ENCODE measurements at regions not wholly inside any gene's neighbourhood (a gene's known extent, or its start where the extent isn't known, plus 50 kb on each side); places are given as distances from the start of the nearest gene placed in this dataset.

DNA sequence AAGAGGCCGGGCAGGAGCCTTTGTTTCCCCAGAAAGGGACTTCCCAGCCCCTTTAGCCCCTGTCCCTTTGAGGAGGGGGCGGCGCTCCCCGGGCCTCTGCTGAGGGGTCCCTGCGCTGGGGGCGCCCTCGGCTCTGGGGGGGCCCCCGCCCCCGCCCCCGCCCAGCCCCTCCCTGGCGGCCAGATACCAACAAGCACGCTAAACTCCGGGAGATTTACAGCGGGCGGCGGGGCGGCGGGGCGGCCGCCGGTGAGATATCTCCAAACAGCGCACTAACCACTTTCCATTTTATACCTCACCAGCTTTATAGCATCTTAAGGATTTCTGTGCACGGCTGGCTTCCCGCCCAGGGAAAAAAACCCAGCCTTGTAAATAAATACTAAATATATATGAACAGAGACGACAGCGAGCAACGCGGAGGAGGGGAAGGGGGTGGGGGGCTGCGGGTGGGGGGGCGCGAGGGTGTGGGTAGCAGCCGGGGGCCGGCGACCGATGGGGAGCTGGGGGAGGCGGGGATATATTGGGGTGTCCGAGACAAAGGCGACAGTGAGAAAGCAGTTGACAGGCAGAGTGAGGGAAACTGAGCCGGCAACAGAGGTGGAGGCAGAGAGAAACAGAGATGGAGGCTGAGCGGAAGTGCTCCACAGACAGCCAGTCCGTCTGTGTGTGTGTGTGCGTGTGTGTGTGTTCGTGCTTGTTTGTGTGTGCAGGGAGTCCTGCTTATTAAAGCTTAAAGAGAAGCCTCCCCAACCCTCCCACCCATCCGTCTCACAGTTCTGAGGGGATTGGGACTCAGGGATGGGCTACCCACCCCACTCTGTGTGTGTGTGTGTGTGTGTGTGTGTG, 85.8 kb downstream of the HIF1AN start:
- no peak for ATAC-seq (ENCODE audit: low read depth)
- ChIA-PET POLR2A (no interaction called here), CTCF (no interaction called here)
- intact Hi-C loops (cut with micrococcal nuclease): no loop called here
- no peak overlapping the region for H3K27ac ChIP-seq (ENCODE audit: low read length in 2 of 2)
- H3K4me1 ChIP-seq (ENCODE audit: control insufficient read depth in 2 of 2, insufficient read depth in 2 of 2, low read length in 2 of 2): no peaks in the 10 kb centered on the region
- H3K4me3 ChIP-seq (ENCODE audit: control extremely low read depth in 1 of 5, extremely low read depth in 1 of 5, insufficient read depth in 1 of 5, low read depth in 2 of 5, low read length in 4 of 5): no peak overlapping the region
- H2AFZ ChIP-seq (ENCODE audit: insufficient read depth, low read depth, low read length, poor library complexity, severe bottlenecking): no peak overlapping the region
- TF ChIP-seq EZH2 (IDR thresholded peaks at IDR 0.05; ENCODE audit: borderline replicate concordance, insufficient read depth, low read depth, low read length, poor library complexity, severe bottlenecking): no peak
- TF ChIP-seq, protein P1, sequence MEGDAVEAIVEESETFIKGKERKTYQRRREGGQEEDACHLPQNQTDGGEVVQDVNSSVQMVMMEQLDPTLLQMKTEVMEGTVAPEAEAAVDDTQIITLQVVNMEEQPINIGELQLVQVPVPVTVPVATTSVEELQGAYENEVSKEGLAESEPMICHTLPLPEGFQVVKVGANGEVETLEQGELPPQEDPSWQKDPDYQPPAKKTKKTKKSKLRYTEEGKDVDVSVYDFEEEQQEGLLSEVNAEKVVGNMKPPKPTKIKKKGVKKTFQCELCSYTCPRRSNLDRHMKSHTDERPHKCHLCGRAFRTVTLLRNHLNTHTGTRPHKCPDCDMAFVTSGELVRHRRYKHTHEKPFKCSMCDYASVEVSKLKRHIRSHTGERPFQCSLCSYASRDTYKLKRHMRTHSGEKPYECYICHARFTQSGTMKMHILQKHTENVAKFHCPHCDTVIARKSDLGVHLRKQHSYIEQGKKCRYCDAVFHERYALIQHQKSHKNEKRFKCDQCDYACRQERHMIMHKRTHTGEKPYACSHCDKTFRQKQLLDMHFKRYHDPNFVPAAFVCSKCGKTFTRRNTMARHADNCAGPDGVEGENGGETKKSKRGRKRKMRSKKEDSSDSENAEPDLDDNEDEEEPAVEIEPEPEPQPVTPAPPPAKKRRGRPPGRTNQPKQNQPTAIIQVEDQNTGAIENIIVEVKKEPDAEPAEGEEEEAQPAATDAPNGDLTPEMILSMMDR (IDR thresholded peaks at IDR 0.05): no peak
- Mint-ChIP-seq H3K27me3 (peaks cover 64% of the 10 kb centered on the region), H3K27ac (no peak overlapping the region), H3K9me3 (ENCODE audit: insufficient read depth) (no peaks in the 10 kb centered on the region), H3K4me1 (no peaks in the 10 kb centered on the region), H3K4me3 (no peak overlapping the region)
- peaks cover 0 to 42% (median 9%) of the 10 kb centered on the region in 4 experiments for H3K27me3 ChIP-seq (replicated peaks in 1 of 4; ENCODE audit: control extremely low read depth in 1 of 4, control insufficient read depth in 3 of 4, insufficient read depth in 4 of 4, low read length in 3 of 4)
- no peaks in the 10 kb centered on the region for H3K36me3 ChIP-seq (replicated peaks in 1 of 2; ENCODE audit: control extremely low read depth in 1 of 2, control insufficient read depth in 1 of 2, extremely low read depth in 1 of 2, insufficient read depth in 2 of 2, low read length in 1 of 2)
- no peak overlapping the region for H3K9ac ChIP-seq (ENCODE audit: low read length)
- H3K79me2 ChIP-seq (ENCODE audit: control insufficient read depth, insufficient read depth, low read length): no peaks in the 10 kb centered on the region
- WGBS (ENCODE audit: insufficient coverage): 41% methylated on average over 8 of the region's 44 CpGs
- no peaks in the 10 kb centered on the region for H4K20me1 ChIP-seq (ENCODE audit: control insufficient read depth, insufficient read depth, low read length, poor library complexity, severe bottlenecking)
- DNase-seq: no peak
- no peaks in the 10 kb centered on the region for H3K9me3 ChIP-seq (ENCODE audit: control extremely low read depth in 1 of 3, control insufficient read depth in 2 of 3, insufficient read depth in 1 of 3, low read length in 2 of 3)
- no peak overlapping the region for H3K4me2 ChIP-seq (replicated peaks; ENCODE audit: low read depth, low read length, poor library complexity, severe bottlenecking)

DNA sequence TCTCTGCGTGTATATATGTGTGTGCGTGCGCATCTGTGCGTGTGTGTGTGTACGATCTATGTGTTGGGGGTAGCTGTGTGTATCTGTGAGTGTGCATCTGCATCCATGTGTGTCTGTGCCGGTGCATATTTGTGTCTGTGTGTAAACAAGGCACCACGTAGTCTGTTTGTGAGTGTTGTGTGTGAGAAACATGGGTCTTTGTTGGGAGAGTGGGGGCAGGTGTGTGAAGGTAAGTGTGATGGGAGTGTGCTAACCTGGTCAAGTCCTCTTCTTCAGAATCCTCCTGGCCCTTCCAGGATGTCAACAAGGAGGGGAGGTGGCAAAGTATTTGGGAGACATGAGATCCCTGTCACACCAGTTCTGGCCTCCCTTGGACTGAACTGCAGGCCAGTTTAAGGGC, 87.2 kb downstream of the HIF1AN start:
- ChIA-PET CTCF (no interaction called here), POLR2A (no interaction called here)
- H3K4me3 ChIP-seq (ENCODE audit: control extremely low read depth in 1 of 5, extremely low read depth in 1 of 5, insufficient read depth in 1 of 5, low read depth in 2 of 5, low read length in 4 of 5): no peak overlapping the region
- TF ChIP-seq EZH2 (IDR thresholded peaks at IDR 0.05; ENCODE audit: borderline replicate concordance, insufficient read depth, low read depth, low read length, poor library complexity, severe bottlenecking): no peak
- TF ChIP-seq, protein P1 (IDR thresholded peaks at IDR 0.05): no peak
- H3K27ac ChIP-seq (ENCODE audit: low read length in 2 of 2): no peak overlapping the region
- Mint-ChIP-seq H3K4me3 (no peak overlapping the region), H3K27me3 (peaks cover 65% of the 10 kb centered on the region), H3K27ac (no peak overlapping the region), H3K4me1 (no peaks in the 10 kb centered on the region), H3K9me3 (ENCODE audit: insufficient read depth) (no peaks in the 10 kb centered on the region)
- intact Hi-C loops (cut with micrococcal nuclease): no loop called here
- no peak overlapping the region for H2AFZ ChIP-seq (ENCODE audit: insufficient read depth, low read depth, low read length, poor library complexity, severe bottlenecking)
- H3K9ac ChIP-seq (ENCODE audit: low read length): no peak overlapping the region
- no peaks in the 10 kb centered on the region for H4K20me1 ChIP-seq (ENCODE audit: control insufficient read depth, insufficient read depth, low read length, poor library complexity, severe bottlenecking)
- no peak overlapping the region for H3K4me2 ChIP-seq (replicated peaks; ENCODE audit: low read depth, low read length, poor library complexity, severe bottlenecking)
- H3K36me3 ChIP-seq (replicated peaks in 1 of 2; ENCODE audit: control extremely low read depth in 1 of 2, control insufficient read depth in 1 of 2, extremely low read depth in 1 of 2, insufficient read depth in 2 of 2, low read length in 1 of 2): no peaks in the 10 kb centered on the region
- no peak for DNase-seq
- 96% methylated on average over 7 of the region's 7 CpGs for WGBS (ENCODE audit: insufficient coverage)
- H3K9me3 ChIP-seq (ENCODE audit: control extremely low read depth in 1 of 3, control insufficient read depth in 2 of 3, insufficient read depth in 1 of 3, low read length in 2 of 3): no peaks in the 10 kb centered on the region
- no peaks in the 10 kb centered on the region for H3K79me2 ChIP-seq (ENCODE audit: control insufficient read depth, insufficient read depth, low read length)
- no peaks in the 10 kb centered on the region for H3K4me1 ChIP-seq (ENCODE audit: control insufficient read depth in 2 of 2, insufficient read depth in 2 of 2, low read length in 2 of 2)
- peaks cover 0 to 34% (median 6%) of the 10 kb centered on the region in 4 experiments for H3K27me3 ChIP-seq (replicated peaks in 1 of 4; ENCODE audit: control extremely low read depth in 1 of 4, control insufficient read depth in 3 of 4, insufficient read depth in 4 of 4, low read length in 3 of 4)
- no peak for ATAC-seq (ENCODE audit: low read depth)
